ENCODE measurements at regions not wholly inside any gene's neighbourhood (a gene's known extent, or its start where the extent isn't known, plus 50 kb on each side); places are given as distances from the start of the nearest gene placed in this dataset.

- TF ChIP-seq TAF1 (IDR thresholded peaks at IDR 0.05; ENCODE audit: borderline replicate concordance, insufficient read depth, low read length) = no peak
- TF ChIP-seq SIN3A (IDR thresholded peaks at IDR 0.05; ENCODE audit: borderline replicate concordance, insufficient read depth, low read length) = no peak
- TF ChIP-seq, protein P1, sequence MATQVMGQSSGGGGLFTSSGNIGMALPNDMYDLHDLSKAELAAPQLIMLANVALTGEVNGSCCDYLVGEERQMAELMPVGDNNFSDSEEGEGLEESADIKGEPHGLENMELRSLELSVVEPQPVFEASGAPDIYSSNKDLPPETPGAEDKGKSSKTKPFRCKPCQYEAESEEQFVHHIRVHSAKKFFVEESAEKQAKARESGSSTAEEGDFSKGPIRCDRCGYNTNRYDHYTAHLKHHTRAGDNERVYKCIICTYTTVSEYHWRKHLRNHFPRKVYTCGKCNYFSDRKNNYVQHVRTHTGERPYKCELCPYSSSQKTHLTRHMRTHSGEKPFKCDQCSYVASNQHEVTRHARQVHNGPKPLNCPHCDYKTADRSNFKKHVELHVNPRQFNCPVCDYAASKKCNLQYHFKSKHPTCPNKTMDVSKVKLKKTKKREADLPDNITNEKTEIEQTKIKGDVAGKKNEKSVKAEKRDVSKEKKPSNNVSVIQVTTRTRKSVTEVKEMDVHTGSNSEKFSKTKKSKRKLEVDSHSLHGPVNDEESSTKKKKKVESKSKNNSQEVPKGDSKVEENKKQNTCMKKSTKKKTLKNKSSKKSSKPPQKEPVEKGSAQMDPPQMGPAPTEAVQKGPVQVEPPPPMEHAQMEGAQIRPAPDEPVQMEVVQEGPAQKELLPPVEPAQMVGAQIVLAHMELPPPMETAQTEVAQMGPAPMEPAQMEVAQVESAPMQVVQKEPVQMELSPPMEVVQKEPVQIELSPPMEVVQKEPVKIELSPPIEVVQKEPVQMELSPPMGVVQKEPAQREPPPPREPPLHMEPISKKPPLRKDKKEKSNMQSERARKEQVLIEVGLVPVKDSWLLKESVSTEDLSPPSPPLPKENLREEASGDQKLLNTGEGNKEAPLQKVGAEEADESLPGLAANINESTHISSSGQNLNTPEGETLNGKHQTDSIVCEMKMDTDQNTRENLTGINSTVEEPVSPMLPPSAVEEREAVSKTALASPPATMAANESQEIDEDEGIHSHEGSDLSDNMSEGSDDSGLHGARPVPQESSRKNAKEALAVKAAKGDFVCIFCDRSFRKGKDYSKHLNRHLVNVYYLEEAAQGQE (IDR thresholded peaks at IDR 0.05; ENCODE audit: insufficient read depth in 1 of 2, low read depth in 2 of 2, low read length in 2 of 2) = no peak
- TF ChIP-seq POLR2AphosphoS5 (IDR thresholded peaks at IDR 0.05; ENCODE audit: low read depth, low read length) = no peak
- TF ChIP-seq FOXP2 (optimal IDR thresholded peaks at IDR 0.05; ENCODE audit: borderline replicate concordance, extremely low read depth, extremely low read length, insufficient read depth) = no peak
Observed at GRCh38 chr4:11746734-11747133, 318.0 kb upstream of the HS3ST1 start.
